HCT116 (cell line): ENCODE measurements at regions not wholly inside any gene's neighbourhood (a gene's known extent, or its start where the extent isn't known, plus 50 kb on each side); places are given as distances from the start of the nearest gene placed in this dataset.

Source experiments
- CTCF ChIP-seq, 3 experiments: fragments of 200-600 bp in 1 of 3; sonication (generic) in 1 of 3; IDR thresholded peaks in 2 of 3; conservative IDR thresholded peaks in 1 of 3; 2 replicates each; pipeline ENCODE4 v1.5.1; 2012 to 2017; ENCODE audit warnings: low read depth in 2 of 3, low read length in 2 of 3, antibody characterized with exemption in 1 of 3, borderline replicate concordance in 1 of 3, control low read depth in 1 of 3, mild to moderate bottlenecking in 1 of 3, mixed read lengths in 1 of 3, mixed run types in 1 of 3, moderate library complexity in 1 of 3; ENCODE audit not compliant: insufficient read depth in 1 of 3
- EZH2 ChIP-seq: fragments of 200-600 bp; sonication (generic); IDR thresholded peaks from 2 replicates; pipeline ENCODE4 v1.6.1; 2017; ENCODE audit warnings: antibody characterized with exemption, mixed run types
- POLR2A ChIP-seq: IDR thresholded peaks from 2 replicates; pipeline ENCODE4 v1.7.0; 2011; ENCODE audit warnings: borderline replicate concordance; ENCODE audit not compliant: insufficient read depth, insufficient read length; ENCODE audit errors: extremely low read depth
- TF ChIP-seq, protein P1 (sequence below): IDR thresholded peaks from 2 replicates; pipeline ENCODE4 v1.6.1; 2012

DNA sequence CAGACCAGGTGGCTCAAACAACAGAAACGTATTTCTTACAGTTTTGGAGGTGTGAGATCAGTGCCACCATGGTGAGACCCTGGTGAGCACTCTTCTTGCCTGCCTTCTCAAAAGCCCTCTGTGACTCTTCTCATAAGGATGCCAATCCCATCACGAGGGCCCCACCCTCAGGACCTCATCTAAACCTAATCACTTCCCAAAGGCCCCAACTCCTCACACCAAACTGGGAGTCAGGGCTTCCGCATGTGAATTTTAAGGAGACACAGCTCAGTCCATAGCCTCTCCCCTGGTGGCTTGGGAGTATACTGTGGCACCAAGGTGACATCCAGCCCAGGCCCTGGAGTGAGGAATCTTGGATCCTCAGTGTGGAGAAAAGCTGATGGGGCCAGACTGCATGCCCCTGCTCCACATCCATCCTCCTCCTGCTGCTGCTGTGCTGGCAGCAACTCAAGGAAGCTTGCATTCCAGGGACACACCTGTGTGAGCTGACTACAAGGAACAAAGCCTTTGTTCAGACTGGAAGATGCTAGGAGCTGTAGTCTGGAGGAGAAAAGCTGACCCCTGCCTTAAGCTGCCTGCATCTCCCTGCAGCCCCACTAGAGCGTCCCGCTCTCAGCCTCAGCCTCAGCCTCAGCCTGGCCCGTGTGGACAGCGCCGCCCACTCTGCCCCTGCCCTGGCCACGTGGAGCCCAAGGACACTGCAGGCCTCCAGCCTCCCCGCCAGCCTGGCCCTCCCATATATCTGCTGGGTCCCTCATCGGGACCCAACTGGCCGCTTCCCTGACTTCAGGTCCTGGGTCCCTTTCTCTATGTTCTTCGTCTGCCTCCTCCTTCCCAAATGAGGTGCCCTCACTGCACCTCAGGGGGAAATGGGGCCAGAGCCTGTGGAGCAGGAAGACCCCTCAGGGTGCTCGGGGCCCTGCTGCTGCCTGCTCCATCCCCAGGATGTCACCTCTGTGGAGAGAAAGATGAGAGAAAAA, 87.8 kb upstream of the RAB6C start:
- TF ChIP-seq CTCF (IDR thresholded peaks at IDR 0.05 in 2 of 3, conservative IDR thresholded peaks at IDR 0.05 in 1 of 3; ENCODE audit: borderline replicate concordance in 1 of 3, insufficient read depth in 1 of 3, low read depth in 2 of 3, low read length in 2 of 3) (no peak), EZH2 (no peak), POLR2A (no peak)
- TF ChIP-seq, protein P1, sequence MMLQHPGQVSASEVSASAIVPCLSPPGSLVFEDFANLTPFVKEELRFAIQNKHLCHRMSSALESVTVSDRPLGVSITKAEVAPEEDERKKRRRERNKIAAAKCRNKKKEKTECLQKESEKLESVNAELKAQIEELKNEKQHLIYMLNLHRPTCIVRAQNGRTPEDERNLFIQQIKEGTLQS = no peak
